ENCODE measurements at regions not wholly inside any gene's neighbourhood (a gene's known extent, or its start where the extent isn't known, plus 50 kb on each side); places are given as distances from the start of the nearest gene placed in this dataset.
"Not testable (repeated sequence)": the region's sequence is repeated elsewhere in the genome, so short reads cannot be mapped to it uniquely, and the experiment has no call there.

GRCh38 chr2:52343706-52344266, 1311.9 kb upstream of the NRXN1 start:
- DNase-seq, result no peak

- no peak for DNase-seq
Measured at GRCh38 chr2:52343010-52343409, 1311.1 kb upstream of the NRXN1 start.

GRCh38 chr2:52342458-52342857, 1310.5 kb upstream of the NRXN1 start:
- DNase-seq, result no peak

GRCh38 chr2:52341732-52342131, 1309.8 kb upstream of the NRXN1 start:
- DNase-seq, result no peak

- no peak for DNase-seq
Measured at GRCh38 chr2:52340171-52340570, 1308.2 kb upstream of the NRXN1 start.

GRCh38 chr2:52337786-52338185, 1305.9 kb upstream of the NRXN1 start:
- DNase-seq, result not testable (repeated sequence)

GRCh38 chr2:52336951-52337350, 1305.0 kb upstream of the NRXN1 start:
- DNase-seq, result no peak

- DNase-seq, result no peak
Measured at GRCh38 chr2:52335727-52336126, 1303.8 kb upstream of the NRXN1 start.

GRCh38 chr2:52334185-52334584, 1302.3 kb upstream of the NRXN1 start:
- no peak for DNase-seq

GRCh38 chr2:52327641-52328040, 1295.7 kb upstream of the NRXN1 start:
- DNase-seq, result no peak

- no peak for DNase-seq
Measured at GRCh38 chr2:52314231-52314630, 1282.3 kb upstream of the NRXN1 start.

GRCh38 chr2:52312486-52312885, 1280.6 kb upstream of the NRXN1 start:
- no peak for DNase-seq

- no peak for DNase-seq
Measured at GRCh38 chr2:52311862-52312261, 1279.9 kb upstream of the NRXN1 start.

GRCh38 chr2:52308156-52308555, 1276.2 kb upstream of the NRXN1 start:
- no peak for DNase-seq

- DNase-seq, result no peak
Measured at GRCh38 chr2:52294628-52295027, 1262.7 kb upstream of the NRXN1 start.

GRCh38 chr2:52292801-52293200, 1260.9 kb upstream of the NRXN1 start:
- DNase-seq, result no peak

GRCh38 chr2:52289741-52290140, 1257.8 kb upstream of the NRXN1 start:
- DNase-seq, result no peak

- DNase-seq, result no peak
Measured at GRCh38 chr2:52288596-52288995, 1256.7 kb upstream of the NRXN1 start.

- no peak for DNase-seq
Measured at GRCh38 chr2:52269696-52270485, 1238.0 kb upstream of the NRXN1 start.

- no peak for DNase-seq
Measured at GRCh38 chr2:52264911-52265310, 1233.0 kb upstream of the NRXN1 start.

GRCh38 chr2:52264488-52264887, 1232.6 kb upstream of the NRXN1 start:
- no peak for DNase-seq

- DNase-seq, result no peak
Measured at GRCh38 chr2:52260904-52261303, 1229.0 kb upstream of the NRXN1 start.

- DNase-seq, result not testable (repeated sequence)
Measured at GRCh38 chr2:52258967-52259366, 1227.0 kb upstream of the NRXN1 start.

GRCh38 chr2:52258038-52258437, 1226.1 kb upstream of the NRXN1 start:
- no peak for DNase-seq

Measured in GDM1 (cell line).